Upper lobe of left lung (tissue), 4 donors: ENCODE measurements at regions not wholly inside any gene's neighbourhood (a gene's known extent, or its start where the extent isn't known, plus 50 kb on each side); places are given as distances from the start of the nearest gene placed in this dataset.

ENCODE experiments used
- CTCF ChIP-seq, 6 experiments: fragments of 450-650 bp in 4 of 6; fragments of 200-600 bp in 2 of 6; sonication (generic) in 2 of 6; IDR thresholded peaks; one replicate each; pipeline ENCODE4 v1.5.1; 2016 to 2019; ENCODE audit warnings: antibody characterized with exemption in 6 of 6
- POLR2A ChIP-seq, 4 donors: fragments of 450-650 bp; IDR thresholded peaks; one replicate each; pipeline ENCODE4 v1.5.1; 2016 to 2017; ENCODE audit warnings: antibody characterized with exemption in 4 of 4, mild to moderate bottlenecking in 2 of 4

DNA sequence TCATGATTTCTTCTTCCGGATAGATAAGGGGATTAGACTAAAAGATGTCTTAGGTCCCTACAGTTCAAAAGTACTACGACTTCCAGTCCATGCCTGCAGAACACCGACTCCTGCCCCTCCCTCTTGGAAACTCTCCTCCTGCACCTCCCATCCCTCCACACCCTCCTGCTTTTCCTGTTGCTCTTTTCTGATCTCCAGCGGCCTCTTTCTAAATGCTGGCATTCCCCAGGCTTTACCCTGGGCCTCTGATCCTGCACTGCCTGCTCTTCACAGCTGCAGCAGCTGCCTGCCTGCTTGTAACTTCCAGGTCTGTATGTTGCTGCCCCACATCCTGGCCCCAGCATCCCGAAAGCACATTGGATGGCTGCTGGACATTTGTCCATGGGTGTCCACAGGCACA, 154.2 kb downstream of the KCNJ12 start:
- no peak for TF ChIP-seq CTCF (IDR thresholded peaks at IDR 0.05)
- no peak for TF ChIP-seq POLR2A (IDR thresholded peaks at IDR 0.05)
